K562 (cell line): ENCODE measurements at regions not wholly inside any gene's neighbourhood (a gene's known extent, or its start where the extent isn't known, plus 50 kb on each side); places are given as distances from the start of the nearest gene placed in this dataset.

Source experiments
- ELF4 ChIP-seq: fragments of 450-650 bp; formaldehyde crosslinking; IDR thresholded peaks from 2 replicates; pipeline ENCODE4 v1.4.0; 2022; ENCODE audit warnings: missing genetic modification characterization
- REST ChIP-seq, 2 experiments: fragments of 450-650 bp; formaldehyde crosslinking in 1 of 2; IDR thresholded peaks; 2 replicates each; pipeline versions ENCODE4 v1.4.0 to v1.6.1; 2014 to 2020; ENCODE audit warnings: mild to moderate bottlenecking in 2 of 2, borderline replicate concordance in 1 of 2, low read depth in 1 of 2
- ZNF830 ChIP-seq: fragments of 250-450 bp; sonication (Bioruptor Pico); IDR thresholded peaks from 2 replicates; pipeline ENCODE4 v1.5.0; 2021; ENCODE audit warnings: mild to moderate bottlenecking
- TF ChIP-seq, protein P1 (sequence below), 3 experiments: fragments of 200-800 bp in 1 of 3; fragments of 250-450 bp in 1 of 3; fragments of 450-650 bp in 1 of 3; sonication (Bioruptor Pico) in 1 of 3; sonication (Bioruptor generic) in 1 of 3; formaldehyde crosslinking in 1 of 3; IDR thresholded peaks; 2 replicates each; pipeline versions ENCODE4 v1.6.1 to v1.8.0; 2016 to 2022; ENCODE audit warnings: mild to moderate bottlenecking in 2 of 3, missing genetic modification characterization in 2 of 3, missing compliant biosample characterization in 1 of 3, moderate library complexity in 1 of 3

- TF ChIP-seq ZNF830 (CRISPR knock-in tag) (no peak), REST (IDR thresholded peaks at IDR 0.05; ENCODE audit: borderline replicate concordance) (no peak), REST (CRISPR knock-in tag; IDR thresholded peaks at IDR 0.05; ENCODE audit: low read depth) (no peak), ELF4 (CRISPR knock-in tag) (no peak)
- TF ChIP-seq, protein P1, sequence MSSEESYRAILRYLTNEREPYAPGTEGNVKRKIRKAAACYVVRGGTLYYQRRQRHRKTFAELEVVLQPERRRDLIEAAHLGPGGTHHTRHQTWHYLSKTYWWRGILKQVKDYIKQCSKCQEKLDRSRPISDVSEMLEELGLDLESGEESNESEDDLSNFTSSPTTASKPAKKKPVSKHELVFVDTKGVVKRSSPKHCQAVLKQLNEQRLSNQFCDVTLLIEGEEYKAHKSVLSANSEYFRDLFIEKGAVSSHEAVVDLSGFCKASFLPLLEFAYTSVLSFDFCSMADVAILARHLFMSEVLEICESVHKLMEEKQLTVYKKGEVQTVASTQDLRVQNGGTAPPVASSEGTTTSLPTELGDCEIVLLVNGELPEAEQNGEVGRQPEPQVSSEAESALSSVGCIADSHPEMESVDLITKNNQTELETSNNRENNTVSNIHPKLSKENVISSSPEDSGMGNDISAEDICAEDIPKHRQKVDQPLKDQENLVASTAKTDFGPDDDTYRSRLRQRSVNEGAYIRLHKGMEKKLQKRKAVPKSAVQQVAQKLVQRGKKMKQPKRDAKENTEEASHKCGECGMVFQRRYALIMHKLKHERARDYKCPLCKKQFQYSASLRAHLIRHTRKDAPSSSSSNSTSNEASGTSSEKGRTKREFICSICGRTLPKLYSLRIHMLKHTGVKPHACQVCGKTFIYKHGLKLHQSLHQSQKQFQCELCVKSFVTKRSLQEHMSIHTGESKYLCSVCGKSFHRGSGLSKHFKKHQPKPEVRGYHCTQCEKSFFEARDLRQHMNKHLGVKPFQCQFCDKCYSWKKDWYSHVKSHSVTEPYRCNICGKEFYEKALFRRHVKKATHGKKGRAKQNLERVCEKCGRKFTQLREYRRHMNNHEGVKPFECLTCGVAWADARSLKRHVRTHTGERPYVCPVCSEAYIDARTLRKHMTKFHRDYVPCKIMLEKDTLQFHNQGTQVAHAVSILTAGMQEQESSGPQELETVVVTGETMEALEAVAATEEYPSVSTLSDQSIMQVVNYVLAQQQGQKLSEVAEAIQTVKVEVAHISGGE (CRISPR knock-in tag; IDR thresholded peaks at IDR 0.05) = no peak
Measured at GRCh38 chr20:57795977-57796560, 86.3 kb upstream of the PMEPA1 start.
